NCI-H748 (cell line): ENCODE measurements at regions not wholly inside any gene's neighbourhood (a gene's known extent, or its start where the extent isn't known, plus 50 kb on each side); places are given as distances from the start of the nearest gene placed in this dataset.
"Not testable (repeated sequence)": the region's sequence is repeated elsewhere in the genome, so short reads cannot be mapped to it uniquely, and the experiment has no call there.

Source experiments
- DNase-seq: peaks from one replicate; lab custom pipeline; 2025; ENCODE audit not compliant: unreplicated experiment; lab: John Stamatoyannopoulos, UW

- no peak for DNase-seq
These were observed 940.6 kb downstream of the TTLL7 start for GRCh38 chr1:83058327-83058726.

DNA sequence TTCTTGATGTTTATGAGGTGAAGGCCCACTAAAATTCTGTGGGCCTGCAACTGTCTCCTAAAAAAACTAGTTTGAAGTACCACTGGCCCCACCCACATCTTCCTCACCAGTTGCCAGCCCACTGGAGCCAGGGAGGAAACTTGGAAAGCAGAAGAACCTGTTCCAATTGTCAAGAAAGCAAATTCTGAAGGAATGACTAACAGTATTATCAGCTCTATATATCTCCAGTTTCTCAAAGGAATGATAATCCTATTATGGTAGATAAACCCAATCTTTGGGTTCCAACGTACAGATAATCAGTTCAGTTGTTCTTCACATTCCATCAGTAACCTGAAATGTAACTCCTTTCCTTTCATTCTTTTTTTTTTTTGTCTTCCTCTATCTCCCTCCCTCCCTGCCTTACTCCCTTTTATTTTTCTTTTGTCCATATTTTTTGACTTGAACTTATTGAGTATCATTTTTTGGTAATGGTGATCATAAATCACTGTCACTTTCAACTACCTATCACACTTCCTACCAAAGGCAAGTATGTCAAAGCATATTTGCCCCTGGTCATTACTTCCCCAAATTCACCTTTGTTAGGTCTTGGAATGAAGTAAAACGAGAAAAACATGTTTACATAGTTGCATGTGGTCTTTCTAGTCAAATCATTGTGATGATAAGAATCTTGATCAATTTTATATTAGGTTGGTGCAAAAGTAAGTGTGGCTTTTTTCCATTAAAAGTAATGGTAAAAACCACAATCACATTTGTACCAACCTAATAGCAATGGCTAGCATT is 943.4 kb downstream of the TTLL7 start:
- DNase-seq = no peak

DNA sequence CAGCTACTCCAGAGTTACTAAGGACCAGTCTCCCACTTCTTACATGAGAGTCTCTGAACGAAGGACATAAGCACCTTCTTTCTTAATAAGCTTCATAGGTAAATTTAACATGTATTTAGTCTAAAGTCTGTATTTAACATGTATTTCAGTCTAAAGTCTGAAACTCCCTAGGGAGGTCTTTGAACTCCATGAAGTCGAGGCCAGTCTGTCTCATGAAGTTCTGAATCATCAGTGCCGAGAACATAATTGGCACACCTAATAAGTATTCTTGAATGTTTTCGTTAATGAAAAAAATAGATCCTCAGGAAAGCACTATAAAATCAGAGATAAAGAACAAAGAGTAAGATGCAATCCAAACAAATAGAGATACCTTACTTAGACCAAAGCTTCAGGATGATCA is 945.5 kb downstream of the TTLL7 start:
- DNase-seq = no peak

- no peak for DNase-seq
These were observed 946.1 kb downstream of the TTLL7 start for GRCh38 chr1:83052865-83053264.

- DNase-seq = not testable (repeated sequence)
These were observed 947.9 kb downstream of the TTLL7 start for GRCh38 chr1:83051053-83051452.

- no peak for DNase-seq
These were observed 955.7 kb downstream of the TTLL7 start for GRCh38 chr1:83043244-83043643.

GRCh38 chr1:83039091-83039490 is 959.8 kb downstream of the TTLL7 start:
- not testable (repeated sequence) for DNase-seq

GRCh38 chr1:83034851-83035250 is 964.1 kb downstream of the TTLL7 start:
- DNase-seq = no peak

DNA sequence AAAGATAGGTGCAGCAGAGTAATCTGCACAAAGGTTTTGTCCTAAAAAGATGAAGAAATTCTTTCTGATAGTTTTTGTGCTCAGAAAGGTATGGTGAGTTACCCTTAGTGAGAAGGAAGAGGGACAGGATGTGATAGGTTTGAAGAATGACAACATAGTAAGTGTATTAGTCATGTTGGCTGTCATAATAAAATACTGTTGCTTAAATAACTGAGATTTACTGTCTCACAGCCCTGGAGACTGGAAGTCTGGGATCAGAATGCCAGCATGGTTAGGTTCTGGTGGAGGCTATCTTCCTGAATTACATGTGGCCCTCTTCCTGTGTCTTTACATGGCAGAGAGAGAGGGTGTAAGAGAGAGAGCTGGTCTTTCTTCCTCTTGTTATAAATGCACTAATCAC is 965.2 kb downstream of the TTLL7 start:
- DNase-seq = no peak

GRCh38 chr1:83029916-83030315 is 969.0 kb downstream of the TTLL7 start:
- no peak for DNase-seq

GRCh38 chr1:83029050-83029449 is 969.9 kb downstream of the TTLL7 start:
- DNase-seq = no peak

DNA sequence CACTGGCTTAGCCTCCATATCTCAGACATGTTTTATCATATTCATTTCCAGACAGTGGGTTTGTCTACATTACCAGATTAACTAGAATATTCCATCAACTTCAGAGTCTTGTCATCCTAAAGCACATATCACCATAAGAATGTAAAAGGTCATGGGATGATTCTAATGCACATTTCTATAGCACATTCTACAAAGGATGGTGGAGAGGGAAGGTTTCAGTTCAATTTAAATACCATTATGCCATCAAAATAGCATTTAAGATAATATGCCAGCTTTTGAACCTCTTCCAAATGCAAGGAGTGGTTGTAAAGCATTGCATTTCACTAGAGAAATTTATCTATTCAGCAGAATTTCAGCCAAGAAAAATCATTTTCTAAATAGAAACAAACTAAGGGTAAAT is 970.5 kb downstream of the TTLL7 start:
- DNase-seq = no peak

- DNase-seq = peak; percentile 49
These were observed 971.4 kb downstream of the TTLL7 start for GRCh38 chr1:83027511-83027910.

- no peak for DNase-seq
These were observed 972.2 kb downstream of the TTLL7 start for GRCh38 chr1:83026745-83027144.

GRCh38 chr1:83024251-83024767 is 974.6 kb downstream of the TTLL7 start:
- DNase-seq = no peak

GRCh38 chr1:83023212-83023611 is 975.7 kb downstream of the TTLL7 start:
- DNase-seq = no peak

GRCh38 chr1:83022206-83022605 is 976.7 kb downstream of the TTLL7 start:
- no peak for DNase-seq

- DNase-seq = peak; percentile 33
These were observed 981.2 kb downstream of the TTLL7 start for GRCh38 chr1:83017701-83018100.

- DNase-seq = no peak
These were observed 981.7 kb downstream of the TTLL7 start for GRCh38 chr1:83017276-83017675.

DNA sequence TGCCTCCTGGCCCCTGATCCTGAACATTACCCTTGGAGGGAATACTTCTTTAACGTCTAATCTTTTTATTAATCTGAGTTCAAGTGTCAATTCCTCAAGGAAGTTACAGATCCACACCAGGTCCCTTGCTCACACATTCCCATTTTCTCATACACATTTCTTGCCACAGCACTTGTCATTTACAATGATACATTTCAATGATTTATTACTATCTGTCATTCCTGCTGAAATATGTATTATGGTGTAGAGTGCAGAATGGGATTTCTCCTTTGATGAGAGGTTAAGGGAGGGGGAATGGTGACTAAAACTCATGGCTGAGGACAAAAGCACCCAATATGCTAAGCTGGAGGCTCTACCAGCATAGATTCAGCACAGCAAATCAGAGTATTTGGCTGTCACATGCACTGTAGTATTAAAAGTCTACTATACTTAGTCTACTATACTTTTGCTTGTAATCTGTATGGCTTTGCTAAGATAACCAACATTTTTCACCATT is 982.5 kb downstream of the TTLL7 start:
- DNase-seq = no peak

- no peak for DNase-seq
These were observed 983.8 kb downstream of the TTLL7 start for GRCh38 chr1:83015163-83015562.

DNA sequence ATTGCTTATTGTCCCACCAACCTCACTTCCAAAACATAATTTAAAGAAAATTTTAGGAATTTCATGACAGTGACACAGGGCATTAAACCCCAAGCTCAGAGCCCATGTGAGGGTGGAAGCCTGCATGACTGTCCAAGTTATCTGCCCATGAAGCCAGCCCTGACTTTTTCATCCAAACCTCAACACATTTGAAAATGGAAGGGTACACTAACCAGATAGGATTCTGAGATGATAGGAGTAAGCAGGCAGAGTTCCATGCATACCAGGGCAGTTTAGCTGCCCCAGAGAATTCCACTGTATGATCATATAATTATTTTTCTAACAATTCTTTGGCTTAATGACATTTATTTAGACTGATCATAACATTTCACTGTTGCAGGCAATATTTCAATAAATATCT is 986.0 kb downstream of the TTLL7 start:
- no peak for DNase-seq

GRCh38 chr1:83011265-83011664 is 987.7 kb downstream of the TTLL7 start:
- peak; percentile 68 for DNase-seq
